Nephron (organoid): ENCODE measurements at regions not wholly inside any gene's neighbourhood (a gene's known extent, or its start where the extent isn't known, plus 50 kb on each side); places are given as distances from the start of the nearest gene placed in this dataset.

Source experiments
- H3K27ac Mint-ChIP-seq, 3 experiments: 2 replicates each; pipeline ENCODE4 v1.8.0; 2020; ENCODE audit warnings: mixed read lengths in 3 of 3, mild to moderate bottlenecking in 2 of 3, moderate library complexity in 1 of 3
- H3K27me3 Mint-ChIP-seq: 2 replicates; pipeline ENCODE4 v1.8.0; 2021; ENCODE audit warnings: low read depth, mild to moderate bottlenecking, moderate library complexity, mixed read lengths
- H3K36me3 Mint-ChIP-seq: 2 replicates; pipeline ENCODE4 v1.8.0; 2020; ENCODE audit warnings: low read depth, mixed read lengths
- H3K4me1 Mint-ChIP-seq: 2 replicates; pipeline ENCODE4 v1.8.0; 2020; ENCODE audit warnings: mixed read lengths
- H3K4me3 Mint-ChIP-seq, 3 experiments: 2 replicates each; pipeline ENCODE4 v1.8.0; 2020; ENCODE audit warnings: mild to moderate bottlenecking in 3 of 3, mixed read lengths in 3 of 3, moderate library complexity in 2 of 3
- H3K9me3 Mint-ChIP-seq: 2 replicates; pipeline ENCODE4 v1.8.0; 2020; ENCODE audit warnings: mixed read lengths
- CTCF ChIP-seq, 3 experiments: fragments of 200-600 bp; sonication (generic); IDR thresholded peaks; one replicate each; pipeline ENCODE4 v1.5.0; 2021; ENCODE audit warnings: antibody characterized with exemption in 3 of 3; ENCODE audit not compliant: unreplicated experiment in 3 of 3

- peaks cover 20% of the 10 kb centered on the region for H3K9me3 Mint-ChIP-seq
- H3K4me3 Mint-ChIP-seq = no peak overlapping the region
- no peak overlapping the region for H3K27ac Mint-ChIP-seq
- H3K27me3 Mint-ChIP-seq = peaks cover 11% of the 10 kb centered on the region
- H3K36me3 Mint-ChIP-seq = no peaks in the 10 kb centered on the region
- H3K4me1 Mint-ChIP-seq = no peaks in the 10 kb centered on the region
- no peak for TF ChIP-seq CTCF (IDR thresholded peaks at IDR 0.05; ENCODE audit: unreplicated experiment in 3 of 3)
Measured at GRCh38 chr2:2800001-2800400, 468.9 kb upstream of the MYT1L start.

DNA sequence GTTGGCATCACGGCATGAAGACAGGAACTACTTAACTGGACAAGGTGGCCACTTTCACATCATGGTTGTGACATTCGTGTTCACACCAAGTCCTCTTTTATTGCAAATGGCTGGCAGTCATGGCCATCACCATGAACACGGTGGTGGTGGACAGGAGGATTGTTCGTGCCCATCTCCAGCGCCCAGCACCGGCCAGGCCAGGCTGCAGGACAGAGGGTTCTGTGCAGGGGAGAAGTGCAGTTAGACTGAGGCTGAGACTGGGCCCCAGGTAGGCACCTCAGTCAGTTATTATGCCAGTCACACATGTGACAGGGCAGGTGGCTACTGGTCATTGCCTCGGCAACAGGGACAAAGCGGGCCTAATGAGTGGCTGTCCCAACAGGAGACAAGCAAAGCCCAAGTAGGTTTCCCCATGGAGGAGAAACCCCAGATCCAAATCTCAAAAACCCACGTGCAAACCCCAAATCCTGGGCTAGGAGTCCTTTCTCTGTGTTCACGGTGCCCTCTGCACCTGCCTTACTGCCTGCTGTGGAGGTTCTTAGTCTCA, 468.1 kb upstream of the MYT1L start:
- H3K9me3 Mint-ChIP-seq = peaks cover 18% of the 10 kb centered on the region
- no peak for TF ChIP-seq CTCF (IDR thresholded peaks at IDR 0.05; ENCODE audit: unreplicated experiment in 3 of 3)

DNA sequence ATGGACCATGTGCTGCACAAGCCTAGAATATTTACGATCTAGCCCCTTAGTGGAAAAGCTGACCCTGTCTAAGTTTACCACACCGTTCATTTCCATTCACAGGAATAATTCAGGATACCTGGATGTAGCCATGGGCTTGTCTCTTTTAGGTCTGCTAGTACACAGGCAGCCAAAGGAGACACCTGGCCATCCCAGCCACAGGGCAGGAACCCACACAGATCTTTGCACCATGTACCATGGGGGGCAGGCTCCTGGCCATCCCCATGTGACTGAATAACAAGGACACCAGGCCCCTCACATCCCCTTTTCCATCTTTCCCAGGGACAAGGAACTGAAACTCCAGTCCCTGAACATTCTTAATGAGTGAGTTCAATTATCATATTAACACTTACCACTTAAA, 467.3 kb upstream of the MYT1L start:
- no peak for TF ChIP-seq CTCF (IDR thresholded peaks at IDR 0.05; ENCODE audit: unreplicated experiment in 3 of 3)
- Mint-ChIP-seq H3K4me1 (peaks cover 5% of the 10 kb centered on the region), H3K27me3 (peaks cover 11% of the 10 kb centered on the region), H3K27ac (no peak overlapping the region), H3K4me3 (no peak overlapping the region), H3K36me3 (no peaks in the 10 kb centered on the region), H3K9me3 (peaks cover 15% of the 10 kb centered on the region)

More for the DNA sequence above, 468.1 kb upstream of the MYT1L start:
- Mint-ChIP-seq H3K27ac (no peak overlapping the region), H3K4me3 (no peak overlapping the region), H3K4me1 (peaks cover 5% of the 10 kb centered on the region), H3K27me3 (peaks cover 11% of the 10 kb centered on the region), H3K36me3 (no peaks in the 10 kb centered on the region)

DNA sequence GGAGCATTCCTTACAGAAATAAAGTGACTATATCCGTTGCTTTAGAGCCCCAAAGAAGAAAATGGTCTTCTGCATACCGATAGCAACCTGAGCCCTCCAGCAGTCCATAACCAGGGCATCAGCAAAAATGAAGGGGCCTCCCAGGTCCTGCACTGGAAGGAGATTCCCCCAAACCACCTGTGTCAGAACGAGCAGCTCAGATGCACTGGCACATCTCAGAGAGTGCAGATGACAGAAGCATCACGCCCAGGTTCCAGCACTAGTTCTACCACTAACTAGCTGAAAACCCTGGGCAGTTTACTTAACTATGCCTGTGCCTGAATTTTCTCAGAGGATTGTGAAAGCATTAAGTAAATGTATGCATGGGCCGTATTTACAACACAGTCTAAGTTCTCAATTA, 466.7 kb upstream of the MYT1L start:
- H3K4me1 Mint-ChIP-seq = peaks cover 5% of the 10 kb centered on the region
- no peaks in the 10 kb centered on the region for H3K36me3 Mint-ChIP-seq
- no peak overlapping the region for H3K27ac Mint-ChIP-seq
- H3K9me3 Mint-ChIP-seq = peaks cover 15% of the 10 kb centered on the region
- TF ChIP-seq CTCF (IDR thresholded peaks at IDR 0.05; ENCODE audit: unreplicated experiment in 3 of 3) = no peak
- peaks cover 11% of the 10 kb centered on the region for H3K27me3 Mint-ChIP-seq
- H3K4me3 Mint-ChIP-seq = no peak overlapping the region

- no peak for TF ChIP-seq CTCF (IDR thresholded peaks at IDR 0.05; ENCODE audit: unreplicated experiment in 3 of 3)
Measured at GRCh38 chr2:2796207-2796606, 465.1 kb upstream of the MYT1L start.

DNA sequence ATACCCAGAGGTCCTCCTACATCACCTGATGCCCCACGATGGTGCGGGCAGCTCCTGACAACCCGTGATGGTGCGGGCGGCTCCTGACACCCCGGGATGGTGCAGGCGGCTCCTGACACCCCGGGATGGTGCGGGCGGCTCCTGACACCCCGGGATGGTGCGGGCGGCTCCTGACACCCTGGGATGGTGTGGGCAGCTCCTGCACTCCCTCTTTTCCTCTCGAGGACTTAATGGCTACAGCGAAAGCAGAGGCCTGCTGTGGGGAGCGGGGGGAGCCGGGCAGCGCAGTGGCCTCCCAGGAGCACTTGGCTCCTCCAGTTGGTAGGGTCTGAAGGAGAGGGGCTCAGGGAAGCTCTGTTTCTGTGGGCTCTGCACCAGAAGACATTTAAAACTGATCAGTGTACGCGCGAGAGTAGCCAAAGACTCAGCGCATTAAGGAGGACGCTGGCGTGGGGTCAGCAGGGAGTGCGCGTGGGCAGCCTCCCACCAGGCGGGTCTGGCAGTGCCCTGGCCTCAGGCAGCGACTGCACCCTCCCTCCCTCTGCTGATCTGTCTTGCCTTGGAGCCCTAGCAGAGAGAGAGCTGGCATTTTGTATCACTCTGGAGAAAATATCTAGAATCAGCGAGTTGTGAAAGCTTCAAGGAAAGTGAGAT, 464.5 kb upstream of the MYT1L start:
- no peak overlapping the region for H3K27ac Mint-ChIP-seq
- H3K36me3 Mint-ChIP-seq = no peaks in the 10 kb centered on the region
- peaks cover 11% of the 10 kb centered on the region for H3K27me3 Mint-ChIP-seq
- H3K4me3 Mint-ChIP-seq = no peak overlapping the region
- TF ChIP-seq CTCF (IDR thresholded peaks at IDR 0.05; ENCODE audit: unreplicated experiment in 3 of 3) = no peak
- peaks cover 8% of the 10 kb centered on the region for H3K9me3 Mint-ChIP-seq
- H3K4me1 Mint-ChIP-seq = peaks cover 5% of the 10 kb centered on the region

More at GRCh38 chr2:2796207-2796606, 465.1 kb upstream of the MYT1L start:
- Mint-ChIP-seq H3K27ac (no peak overlapping the region), H3K9me3 (peaks cover 9% of the 10 kb centered on the region), H3K36me3 (no peaks in the 10 kb centered on the region), H3K4me1 (peaks cover 5% of the 10 kb centered on the region), H3K4me3 (no peak overlapping the region), H3K27me3 (peaks cover 10% of the 10 kb centered on the region)
